SJCRH30 (cell line): ENCODE measurements at regions not wholly inside any gene's neighbourhood (a gene's known extent, or its start where the extent isn't known, plus 50 kb on each side); places are given as distances from the start of the nearest gene placed in this dataset.

Source experiments
- DNase-seq, 2 experiments: peaks; one replicate each; pipeline ENCODE4 v3.0.0-alpha.2; 2015 to 2020
- H3K27ac ChIP-seq: fragments of 250-450 bp; sonication (Bioruptor Pico); 2 replicates; pipeline ENCODE4 v1.5.1; 2020; ENCODE audit warnings: mild to moderate bottlenecking, moderate library complexity
- H3K27me3 ChIP-seq: fragments of 250-450 bp; sonication (Bioruptor Pico); 2 replicates; pipeline ENCODE4 v1.5.1; 2020; ENCODE audit warnings: mild to moderate bottlenecking, moderate library complexity
- H3K36me3 ChIP-seq: fragments of 250-450 bp; sonication (Bioruptor Pico); 2 replicates; pipeline ENCODE4 v1.5.1; 2020; ENCODE audit warnings: mild to moderate bottlenecking, moderate library complexity
- H3K4me1 ChIP-seq: fragments of 250-450 bp; sonication (Bioruptor Pico); 2 replicates; pipeline ENCODE4 v1.5.1; 2020; ENCODE audit warnings: mild to moderate bottlenecking, moderate library complexity
- H3K4me3 ChIP-seq: fragments of 250-450 bp; sonication (Bioruptor Pico); 2 replicates; pipeline ENCODE4 v1.5.1; 2020; ENCODE audit warnings: mild to moderate bottlenecking, moderate library complexity
- H3K9me3 ChIP-seq: fragments of 250-450 bp; sonication (Bioruptor Pico); replicated peaks from 2 replicates; pipeline ENCODE4 v1.5.1; 2020; ENCODE audit warnings: mild to moderate bottlenecking, moderate library complexity

DNA sequence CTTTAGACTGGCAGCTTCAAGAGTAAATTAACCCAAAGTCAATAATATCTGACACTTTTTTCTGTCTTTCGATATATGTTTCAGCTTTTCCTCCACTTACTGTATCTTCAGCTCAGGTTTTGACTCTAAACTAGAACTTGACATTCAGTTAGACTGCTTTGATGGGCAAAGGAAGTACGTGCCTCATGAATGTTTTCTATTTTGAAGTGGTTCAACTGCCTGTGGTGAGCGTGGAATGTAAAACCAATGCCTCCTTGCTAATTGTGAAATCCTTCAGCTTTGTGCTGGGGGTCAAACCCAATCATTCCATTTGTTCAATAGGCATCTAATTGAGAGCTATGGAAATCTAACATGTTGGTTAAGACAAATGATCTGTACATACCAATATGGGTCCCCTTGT lies 857.0 kb upstream of the HTR2C start:
- no peak overlapping the region for H3K27ac ChIP-seq
- no peaks in the 10 kb centered on the region for H3K9me3 ChIP-seq
- no peaks in the 10 kb centered on the region for H3K36me3 ChIP-seq
- DNase-seq: no peak
- no peak overlapping the region for H3K4me3 ChIP-seq
- H3K27me3 ChIP-seq: no peaks in the 10 kb centered on the region
- no peaks in the 10 kb centered on the region for H3K4me1 ChIP-seq

DNA sequence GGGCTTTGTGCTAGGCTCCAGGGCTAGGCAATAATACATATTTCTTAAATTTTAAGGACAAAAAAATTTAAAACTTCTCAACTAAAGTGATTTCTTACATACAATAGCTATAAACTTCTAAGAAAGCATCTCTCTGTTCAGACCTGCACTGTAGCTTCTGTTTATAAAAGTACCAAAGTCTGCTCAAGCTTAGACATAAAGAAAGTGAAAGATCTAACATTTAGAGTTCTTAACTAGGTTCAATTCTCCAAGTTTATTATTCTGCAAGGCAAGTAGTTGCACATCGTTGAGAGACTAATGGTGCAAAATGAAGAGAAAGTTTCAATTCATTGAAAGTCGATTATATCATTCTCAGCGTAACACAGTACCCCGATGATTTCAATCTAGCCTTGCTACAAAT lies 857.4 kb upstream of the HTR2C start:
- Histone ChIP-seq H3K4me3 (no peak overlapping the region), H3K9me3 (no peaks in the 10 kb centered on the region), H3K4me1 (no peaks in the 10 kb centered on the region), H3K27ac (no peak overlapping the region), H3K36me3 (no peaks in the 10 kb centered on the region), H3K27me3 (no peaks in the 10 kb centered on the region)
- no peak for DNase-seq

DNA sequence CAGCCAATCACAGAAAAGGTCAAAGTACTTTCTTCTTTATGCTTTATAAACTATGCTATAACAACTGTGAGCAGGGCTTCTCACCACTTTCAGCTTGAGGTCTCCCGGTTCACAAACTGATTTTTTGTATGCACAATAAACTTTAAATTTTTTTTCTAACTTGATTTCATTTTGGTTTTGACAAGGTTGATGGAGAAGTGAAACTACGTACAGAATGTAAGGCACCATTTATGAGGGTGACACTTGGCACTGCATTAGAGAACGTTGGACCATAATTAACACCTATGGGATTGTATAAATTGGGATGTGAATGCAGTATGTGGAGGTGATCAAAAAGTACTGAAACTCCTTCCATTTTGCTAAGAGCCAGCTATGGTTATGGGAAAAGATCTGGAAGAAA lies 857.9 kb upstream of the HTR2C start:
- Histone ChIP-seq H3K4me1 (no peaks in the 10 kb centered on the region), H3K36me3 (no peaks in the 10 kb centered on the region), H3K9me3 (no peaks in the 10 kb centered on the region), H3K27me3 (no peaks in the 10 kb centered on the region), H3K4me3 (no peak overlapping the region), H3K27ac (no peak overlapping the region)
- no peak for DNase-seq

DNA sequence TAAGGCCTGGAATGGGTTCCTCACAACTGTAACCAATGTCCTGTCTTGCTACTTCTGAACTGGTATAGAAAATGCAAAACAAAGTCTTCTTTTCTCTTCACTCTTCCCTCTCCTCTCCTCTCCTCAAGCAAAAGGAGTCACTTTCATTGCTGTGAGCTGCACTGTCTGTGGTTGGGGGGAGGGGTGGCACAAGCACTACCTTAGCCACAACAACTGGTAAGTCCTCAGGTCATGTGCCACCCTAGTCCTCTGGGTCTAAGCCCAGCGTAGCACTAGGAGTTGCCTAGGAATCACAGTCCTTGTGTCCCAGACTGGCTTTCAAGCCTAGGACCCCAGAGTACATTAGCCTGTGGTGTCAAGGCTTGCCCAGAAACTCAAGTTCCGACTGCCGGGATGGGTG lies 859.3 kb upstream of the AMOT start:
- Histone ChIP-seq H3K4me3 (no peak overlapping the region), H3K27me3 (no peaks in the 10 kb centered on the region), H3K4me1 (no peaks in the 10 kb centered on the region), H3K36me3 (no peaks in the 10 kb centered on the region), H3K9me3 (no peaks in the 10 kb centered on the region), H3K27ac (no peak overlapping the region)
- DNase-seq: no peak

DNA sequence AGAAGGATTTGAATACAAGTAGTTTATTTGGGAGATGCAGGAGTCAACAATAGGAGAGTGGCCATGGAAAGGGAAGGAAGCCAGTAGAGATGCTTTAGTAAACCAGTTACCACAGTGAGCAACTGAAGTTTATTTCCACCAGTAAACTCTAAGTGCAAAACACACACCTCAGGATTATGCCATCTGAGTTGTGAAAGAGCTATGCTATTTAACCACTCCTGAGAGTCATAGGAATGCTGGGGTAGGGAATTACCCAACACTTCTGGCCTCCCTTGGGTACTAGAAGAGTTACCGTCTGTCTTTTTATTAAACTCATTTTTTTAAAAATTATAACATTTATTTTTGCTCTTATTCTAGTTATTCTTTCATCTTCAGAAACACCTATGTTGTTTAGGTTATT lies 834.6 kb upstream of the AMOT start:
- no peaks in the 10 kb centered on the region for H3K36me3 ChIP-seq
- H3K4me1 ChIP-seq: no peaks in the 10 kb centered on the region
- no peak overlapping the region for H3K27ac ChIP-seq
- H3K27me3 ChIP-seq: no peaks in the 10 kb centered on the region
- DNase-seq: no peak
- H3K4me3 ChIP-seq: no peak overlapping the region
- H3K9me3 ChIP-seq: no peaks in the 10 kb centered on the region

DNA sequence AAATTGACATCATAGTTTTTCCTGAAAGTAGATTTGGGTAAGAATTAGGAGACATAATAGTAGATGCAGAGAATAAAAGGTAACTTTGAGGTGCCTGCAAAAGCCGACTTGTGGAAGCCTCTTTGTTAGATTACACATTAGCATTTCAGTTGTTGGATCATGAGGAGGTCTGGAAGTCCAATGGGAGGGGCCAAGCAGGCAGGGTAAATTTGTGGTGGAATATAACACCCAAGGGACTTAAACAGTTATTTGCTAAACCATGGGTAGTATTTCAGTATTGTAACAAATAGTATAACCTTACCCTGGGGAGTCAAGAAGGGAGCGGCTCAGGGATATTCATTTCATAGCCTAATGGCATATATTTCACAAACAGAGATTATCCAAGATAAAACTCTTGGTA lies 810.7 kb upstream of the AMOT start:
- peak in 1 of 2 experiments; percentile 9 for DNase-seq
- Histone ChIP-seq H3K4me3 (no peak overlapping the region), H3K27me3 (no peaks in the 10 kb centered on the region), H3K36me3 (no peaks in the 10 kb centered on the region), H3K4me1 (no peaks in the 10 kb centered on the region), H3K9me3 (no peaks in the 10 kb centered on the region), H3K27ac (no peak overlapping the region)

DNA sequence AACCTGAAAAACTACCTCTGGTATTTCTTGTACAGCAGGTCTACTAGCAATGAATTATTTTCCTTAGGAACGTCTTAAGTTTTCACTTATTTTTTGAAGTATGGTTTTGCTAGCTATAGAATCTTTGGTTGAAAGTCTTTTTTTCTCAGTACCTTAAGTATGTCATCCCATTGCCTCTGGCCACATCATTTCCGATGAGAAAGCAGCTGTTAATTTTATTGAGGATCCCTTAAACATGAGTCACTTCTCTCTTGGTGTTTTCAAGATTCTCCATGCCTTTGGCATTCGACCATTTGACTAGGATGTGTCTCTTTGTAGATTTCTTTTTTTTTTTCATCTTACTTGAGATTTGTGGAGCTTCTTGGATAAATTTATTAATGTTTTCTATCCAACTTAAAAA lies 803.8 kb upstream of the AMOT start:
- H3K36me3 ChIP-seq: no peaks in the 10 kb centered on the region
- H3K27me3 ChIP-seq: no peaks in the 10 kb centered on the region
- H3K4me3 ChIP-seq: no peak overlapping the region
- peak; percentile 4 to 46 for DNase-seq
- H3K9me3 ChIP-seq: no peaks in the 10 kb centered on the region
- H3K27ac ChIP-seq: peak overlapping the region; percentile 36
- H3K4me1 ChIP-seq: peaks cover 11% of the 10 kb centered on the region; the same call in 1 of the 2 replicates

DNA sequence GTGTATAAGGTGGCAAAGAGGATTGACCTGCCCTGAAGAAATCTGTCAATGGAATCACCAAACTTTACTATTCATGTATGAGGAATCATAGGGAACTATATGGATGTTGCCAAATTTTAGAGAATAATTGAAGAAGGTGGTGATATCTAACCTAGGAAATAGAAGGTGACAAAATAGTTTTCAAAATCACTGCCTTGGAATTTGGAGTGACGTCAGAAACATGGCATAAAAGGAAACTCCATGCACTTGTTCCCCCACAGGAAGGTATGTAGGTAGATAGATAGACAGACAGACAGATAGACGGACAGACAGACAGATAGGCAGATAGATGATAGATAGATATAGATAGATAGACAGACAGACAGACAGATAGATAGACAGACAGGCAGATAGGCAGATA lies 793.9 kb upstream of the AMOT start:
- DNase-seq: no peak
- Histone ChIP-seq H3K27ac (no peak overlapping the region), H3K27me3 (no peaks in the 10 kb centered on the region), H3K9me3 (no peaks in the 10 kb centered on the region), H3K4me1 (no peaks in the 10 kb centered on the region), H3K4me3 (no peak overlapping the region), H3K36me3 (no peaks in the 10 kb centered on the region)

DNA sequence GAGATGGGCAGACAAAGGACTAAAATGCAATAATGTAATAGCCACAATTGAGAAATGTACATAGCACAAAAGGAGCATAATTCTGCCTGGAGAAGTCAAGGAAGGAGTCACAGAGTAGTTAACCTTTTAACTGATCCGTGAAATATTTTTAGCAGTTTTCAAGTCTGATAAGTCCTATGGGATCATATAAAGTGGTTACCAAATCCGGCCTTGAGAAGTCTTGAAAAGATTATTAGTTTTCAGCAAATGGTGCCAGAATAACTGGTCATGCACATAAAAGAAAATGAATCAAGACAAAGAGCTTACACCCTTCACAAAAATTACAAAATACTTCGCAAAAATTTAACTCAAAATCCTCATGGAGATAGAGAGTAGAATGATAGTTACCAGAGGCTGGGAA lies 788.7 kb upstream of the AMOT start:
- no peaks in the 10 kb centered on the region for H3K4me1 ChIP-seq
- H3K9me3 ChIP-seq: no peaks in the 10 kb centered on the region
- no peak overlapping the region for H3K4me3 ChIP-seq
- H3K27ac ChIP-seq: no peak overlapping the region
- no peaks in the 10 kb centered on the region for H3K36me3 ChIP-seq
- H3K27me3 ChIP-seq: no peaks in the 10 kb centered on the region
- DNase-seq: no peak

DNA sequence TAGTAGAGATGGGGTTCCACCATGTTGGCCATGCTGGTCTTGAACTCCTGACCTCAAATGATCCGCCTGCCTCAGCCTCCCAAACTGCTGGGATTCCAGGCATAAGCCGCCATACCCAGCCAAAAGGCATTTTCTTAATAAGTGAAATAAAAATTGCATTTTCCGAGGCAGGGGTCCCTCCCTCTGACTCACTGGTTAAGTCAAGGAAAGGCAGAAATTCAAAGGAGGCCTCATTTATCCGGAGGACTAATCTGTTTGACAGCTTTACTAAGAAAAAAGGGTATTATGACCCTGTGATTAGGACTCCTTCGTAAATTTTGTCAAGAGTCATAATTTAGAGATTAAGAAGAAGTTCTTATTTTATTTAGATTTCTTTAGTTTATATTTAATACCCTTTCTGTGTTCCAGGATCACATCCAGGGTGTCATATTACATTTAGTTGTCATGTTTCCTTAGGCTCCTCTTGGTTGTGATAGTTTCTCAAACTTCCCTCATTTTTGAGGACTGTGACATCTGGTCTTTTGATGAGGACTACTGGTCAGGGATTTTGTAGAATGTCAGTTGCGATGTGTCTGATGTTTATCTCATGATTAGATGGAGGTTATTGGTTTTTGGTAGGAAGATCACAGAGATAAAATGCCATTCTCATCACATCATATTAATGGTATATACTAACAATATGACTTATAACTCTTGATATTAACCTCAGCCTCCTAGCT lies 753.7 kb upstream of the AMOT start:
- Histone ChIP-seq H3K4me3 (no peak overlapping the region), H3K27ac (no peak overlapping the region), H3K36me3 (no peaks in the 10 kb centered on the region), H3K9me3 (no peaks in the 10 kb centered on the region), H3K27me3 (no peaks in the 10 kb centered on the region), H3K4me1 (peaks cover 8% of the 10 kb centered on the region; the same call in 1 of the 2 replicates)
- DNase-seq: peak in 1 of 2 experiments; percentile 12

DNA sequence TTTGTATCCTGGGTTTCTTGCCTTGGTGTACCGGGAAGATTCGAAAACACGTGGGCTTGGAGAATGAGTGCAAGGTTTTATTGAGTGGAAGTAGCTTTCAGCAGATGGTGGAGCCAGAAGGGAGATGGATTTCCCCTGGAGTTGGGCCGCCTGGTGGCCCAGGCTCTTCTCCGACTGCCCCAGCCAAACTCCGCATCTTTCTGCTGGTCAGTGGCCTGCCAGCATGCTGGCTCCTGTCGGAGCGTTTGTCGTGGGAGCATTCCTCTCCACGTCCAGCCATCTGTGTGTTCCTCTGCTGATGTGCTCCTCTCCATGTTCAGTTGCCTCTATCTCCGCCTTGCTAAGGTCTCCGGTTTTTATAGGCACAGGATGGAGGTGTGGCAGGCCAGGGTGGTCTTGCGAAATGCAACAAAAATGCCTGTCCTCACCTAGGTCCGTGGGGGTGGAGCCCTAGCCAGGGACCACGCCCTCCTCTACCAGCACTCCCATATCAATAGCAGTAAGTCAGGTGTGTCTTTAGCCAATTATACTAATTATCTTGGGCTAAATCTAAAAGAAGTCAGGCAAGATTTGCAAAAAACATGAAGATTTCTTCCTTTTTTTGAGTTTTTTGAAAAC lies 745.8 kb upstream of the AMOT start:
- H3K4me1 ChIP-seq: no peaks in the 10 kb centered on the region
- DNase-seq: no peak
- no peaks in the 10 kb centered on the region; the same call in 1 of the 2 replicates for H3K9me3 ChIP-seq
- no peak overlapping the region for H3K4me3 ChIP-seq
- no peaks in the 10 kb centered on the region for H3K27me3 ChIP-seq
- no peak overlapping the region for H3K27ac ChIP-seq
- no peaks in the 10 kb centered on the region for H3K36me3 ChIP-seq

DNA sequence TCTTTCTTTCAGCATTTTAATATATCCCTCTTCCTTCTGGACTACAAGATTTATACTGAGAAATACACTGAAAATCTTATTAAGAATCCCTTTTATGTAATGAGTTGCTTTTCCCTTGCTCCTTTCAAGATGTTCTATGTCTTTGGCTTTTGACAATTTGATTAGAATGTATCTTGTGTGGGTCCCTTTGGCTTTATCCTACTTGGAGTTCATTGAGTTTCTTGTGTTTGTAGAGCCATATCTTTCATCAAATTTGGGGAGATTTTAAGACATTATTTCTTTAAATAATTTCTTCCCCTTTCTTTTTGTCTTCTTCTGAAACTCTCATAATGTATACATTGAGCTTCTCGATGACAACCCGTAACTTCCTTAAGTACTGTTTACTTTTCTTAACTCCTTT lies 739.9 kb upstream of the AMOT start:
- Histone ChIP-seq H3K4me1 (no peaks in the 10 kb centered on the region), H3K9me3 (no peaks in the 10 kb centered on the region; the same call in 1 of the 2 replicates), H3K36me3 (no peaks in the 10 kb centered on the region), H3K4me3 (no peak overlapping the region), H3K27me3 (no peaks in the 10 kb centered on the region), H3K27ac (no peak overlapping the region)
- no peak for DNase-seq

DNA sequence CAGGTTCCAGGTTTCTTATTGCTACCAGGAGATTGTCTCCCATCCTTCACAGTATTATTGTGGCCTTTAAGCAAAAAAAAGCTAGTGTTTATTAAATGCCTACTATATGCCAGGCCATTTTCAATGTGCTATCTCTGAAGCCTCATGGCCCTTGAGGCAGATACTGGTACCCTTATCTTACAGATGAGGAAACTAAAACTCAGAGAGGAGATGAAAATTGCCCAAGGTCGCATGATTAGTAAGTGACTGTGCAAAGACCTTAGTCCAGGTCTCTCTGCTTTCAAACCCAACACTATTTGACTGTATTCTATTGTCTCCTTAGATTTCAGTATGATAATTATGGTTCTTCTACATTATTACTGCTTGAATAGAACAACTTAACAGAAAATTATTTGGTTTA lies 717.9 kb upstream of the AMOT start:
- H3K9me3 ChIP-seq: no peaks in the 10 kb centered on the region
- DNase-seq: no peak
- no peak overlapping the region for H3K4me3 ChIP-seq
- no peaks in the 10 kb centered on the region for H3K36me3 ChIP-seq
- H3K27ac ChIP-seq: no peak overlapping the region
- peaks cover 3% of the 10 kb centered on the region; the same call in 1 of the 2 replicates for H3K4me1 ChIP-seq
- H3K27me3 ChIP-seq: no peaks in the 10 kb centered on the region

DNA sequence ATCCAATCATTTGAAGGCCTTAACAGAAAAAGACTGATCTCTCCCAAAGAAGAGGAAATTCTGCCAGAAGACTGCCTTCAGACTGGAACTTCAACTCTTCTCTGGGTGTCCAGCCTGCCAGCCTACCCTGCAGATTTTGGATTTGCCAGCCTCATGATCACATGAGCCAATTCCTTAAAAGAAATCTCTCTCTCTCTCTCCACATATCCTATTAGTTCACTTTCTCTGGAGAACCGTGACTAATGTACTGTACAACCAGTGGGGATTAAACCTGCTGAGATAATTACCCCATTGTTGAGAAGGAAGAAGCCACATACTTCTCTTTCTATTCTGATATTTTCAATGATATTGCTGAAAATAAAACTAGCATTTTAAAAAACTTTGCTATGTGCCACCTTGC lies 711.3 kb upstream of the AMOT start:
- Histone ChIP-seq H3K27me3 (no peaks in the 10 kb centered on the region), H3K4me1 (peaks cover 47% of the 10 kb centered on the region), H3K27ac (peak overlapping the region; percentile 91), H3K36me3 (no peaks in the 10 kb centered on the region), H3K4me3 (no peak overlapping the region), H3K9me3 (no peaks in the 10 kb centered on the region)
- DNase-seq: peak; percentile 69 to 87

DNA sequence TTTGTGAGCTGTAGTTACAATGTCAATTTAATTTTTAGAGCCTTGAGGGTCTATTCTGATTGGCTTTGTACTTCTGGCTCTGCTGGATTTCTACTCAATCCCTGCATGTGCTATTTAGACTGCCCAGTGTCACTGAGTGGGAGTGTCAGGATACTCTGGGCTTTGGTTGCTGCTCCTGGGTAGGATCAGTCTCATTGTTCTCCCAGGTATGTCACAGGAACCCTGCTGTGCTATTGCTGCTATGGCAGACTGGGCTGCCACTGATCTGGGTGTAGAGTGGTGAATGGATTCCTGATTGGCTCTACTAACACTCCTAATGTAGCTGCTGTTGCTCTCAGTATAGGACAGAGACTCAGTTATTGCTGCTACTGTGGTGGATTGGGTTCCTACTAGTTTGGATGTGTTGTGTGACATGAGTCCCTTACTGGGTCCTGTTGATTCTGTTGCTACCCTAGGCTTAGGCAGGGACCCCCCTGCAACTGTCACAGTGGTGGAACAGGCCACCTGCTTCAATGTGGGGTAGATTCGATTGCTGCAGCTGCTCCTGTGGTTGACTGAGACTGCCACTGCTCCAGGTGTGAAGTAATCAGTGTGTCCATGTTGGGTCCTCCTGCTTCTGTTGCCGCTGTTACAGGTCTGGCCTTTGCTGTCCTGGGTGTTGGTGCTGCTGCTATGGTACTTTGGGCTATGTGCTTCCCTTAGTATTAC lies 707.8 kb upstream of the AMOT start:
- Histone ChIP-seq H3K4me1 (peaks cover 47% of the 10 kb centered on the region), H3K36me3 (no peaks in the 10 kb centered on the region), H3K9me3 (no peaks in the 10 kb centered on the region), H3K27me3 (no peaks in the 10 kb centered on the region), H3K27ac (peak overlapping the region; percentile 71), H3K4me3 (no peak overlapping the region)
- DNase-seq: peak; percentile 73 to 85
